ENCODE measurements at regions not wholly inside any gene's neighbourhood (a gene's known extent, or its start where the extent isn't known, plus 50 kb on each side); places are given as distances from the start of the nearest gene placed in this dataset.

GRCh38 chr4:136748165-136748564 is 784.1 kb downstream of the PCDH18 start:
- Histone ChIP-seq H3K4me1 (replicated peaks; ENCODE audit: insufficient read depth) (no peaks in the 10 kb centered on the region), H3K4me2 (no peak overlapping the region), H3K27ac (no peak overlapping the region), H3K9me2 (ENCODE audit: insufficient read depth) (no peaks in the 10 kb centered on the region), H2AFZ (no peak overlapping the region), H3K79me2 (ENCODE audit: low read depth) (no peaks in the 10 kb centered on the region), H3K4me3 (no peak overlapping the region), H3F3A (ENCODE audit: insufficient read depth, low read depth) (no peaks in the 10 kb centered on the region), H3K9me3 (ENCODE audit: insufficient read depth, low read depth) (no peaks in the 10 kb centered on the region), H3K36me3 (ENCODE audit: low read depth) (no peaks in the 10 kb centered on the region), H3K27me3 (ENCODE audit: insufficient read depth, low read depth) (no peaks in the 10 kb centered on the region), H4K20me1 (ENCODE audit: insufficient read depth) (no peaks in the 10 kb centered on the region)
- DNase-seq = no peak
- no TSS peak for BruUV-seq (replicated peaks)
- no peak for TF ChIP-seq CTCF (conservative IDR thresholded peaks at IDR 0.05)
- no peak for TF ChIP-seq EZH2 (IDR thresholded peaks at IDR 0.05; ENCODE audit: low read depth)
- CTCF ChIA-PET = no interaction called here
- intact Hi-C loops (cut with micrococcal nuclease; ENCODE audit: unreplicated experiment) = no loop called here
- POLR2A ChIA-PET (ENCODE audit: unreplicated experiment) = no interaction called here

- no peaks in the 10 kb centered on the region for H4K20me1 ChIP-seq (ENCODE audit: insufficient read depth)
- POLR2A ChIA-PET (ENCODE audit: unreplicated experiment) = no interaction called here
- CTCF ChIA-PET = no interaction called here
- no peak for DNase-seq
- no peak overlapping the region for H3K4me2 ChIP-seq
- BruUV-seq (replicated peaks) = no TSS peak
- H3K9me2 ChIP-seq (ENCODE audit: insufficient read depth) = no peaks in the 10 kb centered on the region
- no peaks in the 10 kb centered on the region for H3K9me3 ChIP-seq (ENCODE audit: insufficient read depth, low read depth)
- no peak for TF ChIP-seq CTCF (conservative IDR thresholded peaks at IDR 0.05)
- no peak for TF ChIP-seq EZH2 (IDR thresholded peaks at IDR 0.05; ENCODE audit: low read depth)
- H2AFZ ChIP-seq = no peak overlapping the region
- H3K4me3 ChIP-seq = no peak overlapping the region
- no peaks in the 10 kb centered on the region for H3F3A ChIP-seq (ENCODE audit: insufficient read depth, low read depth)
- intact Hi-C loops (cut with micrococcal nuclease; ENCODE audit: unreplicated experiment) = no loop called here
- H3K27ac ChIP-seq = no peak overlapping the region
- H3K36me3 ChIP-seq (ENCODE audit: low read depth) = no peaks in the 10 kb centered on the region
- H3K27me3 ChIP-seq (ENCODE audit: insufficient read depth, low read depth) = no peaks in the 10 kb centered on the region
- no peaks in the 10 kb centered on the region for H3K79me2 ChIP-seq (ENCODE audit: low read depth)
- no peaks in the 10 kb centered on the region for H3K4me1 ChIP-seq (replicated peaks; ENCODE audit: insufficient read depth)
Observed at GRCh38 chr4:136743238-136743637, 789.1 kb downstream of the PCDH18 start.

GRCh38 chr4:136742333-136742732 is 790.0 kb downstream of the PCDH18 start:
- no peaks in the 10 kb centered on the region for H3K9me2 ChIP-seq (ENCODE audit: insufficient read depth)
- BruUV-seq (replicated peaks) = no TSS peak
- no peaks in the 10 kb centered on the region for H3K27me3 ChIP-seq (ENCODE audit: insufficient read depth, low read depth)
- no peaks in the 10 kb centered on the region for H3K4me1 ChIP-seq (replicated peaks; ENCODE audit: insufficient read depth)
- POLR2A ChIA-PET (ENCODE audit: unreplicated experiment) = no interaction called here
- H4K20me1 ChIP-seq (ENCODE audit: insufficient read depth) = no peaks in the 10 kb centered on the region
- DNase-seq = no peak
- H3K4me3 ChIP-seq = no peak overlapping the region
- H3K79me2 ChIP-seq (ENCODE audit: low read depth) = no peaks in the 10 kb centered on the region
- CTCF ChIA-PET = no interaction called here
- H3K4me2 ChIP-seq = peak overlapping the region; percentile 51
- H3K9me3 ChIP-seq (ENCODE audit: insufficient read depth, low read depth) = no peaks in the 10 kb centered on the region
- intact Hi-C loops (cut with micrococcal nuclease; ENCODE audit: unreplicated experiment) = no loop called here
- H3K36me3 ChIP-seq (ENCODE audit: low read depth) = no peaks in the 10 kb centered on the region
- H2AFZ ChIP-seq = peak overlapping the region; percentile 74
- TF ChIP-seq EZH2 (IDR thresholded peaks at IDR 0.05; ENCODE audit: low read depth) (no peak), CTCF (conservative IDR thresholded peaks at IDR 0.05) (no peak)
- H3K27ac ChIP-seq = no peak overlapping the region
- H3F3A ChIP-seq (ENCODE audit: insufficient read depth, low read depth) = no peaks in the 10 kb centered on the region

Measured in PC-9 (cell line).